GM12865 (cell line): ENCODE measurements at regions not wholly inside any gene's neighbourhood (a gene's known extent, or its start where the extent isn't known, plus 50 kb on each side); places are given as distances from the start of the nearest gene placed in this dataset.
"Not testable (repeated sequence)": the region's sequence is repeated elsewhere in the genome, so short reads cannot be mapped to it uniquely, and the experiment has no call there.

Source experiments
- DNase-seq: peaks from one replicate; pipeline ENCODE4 v3.0.0; 2010; ENCODE audit warnings: low read depth
- H3K4me3 ChIP-seq: 2 replicates; pipeline ENCODE4 v1.5.1; 2011; ENCODE audit warnings: mild to moderate bottlenecking, low read depth, low read length, control low read depth
- TF ChIP-seq, protein P1 (sequence below): IDR thresholded peaks from 2 replicates; pipeline ENCODE4 v1.5.1; 2011; ENCODE audit warnings: low read length, control low read depth, low read depth, inconsistent platforms; ENCODE audit not compliant: insufficient read depth; ENCODE audit errors: missing control alignments

DNA sequence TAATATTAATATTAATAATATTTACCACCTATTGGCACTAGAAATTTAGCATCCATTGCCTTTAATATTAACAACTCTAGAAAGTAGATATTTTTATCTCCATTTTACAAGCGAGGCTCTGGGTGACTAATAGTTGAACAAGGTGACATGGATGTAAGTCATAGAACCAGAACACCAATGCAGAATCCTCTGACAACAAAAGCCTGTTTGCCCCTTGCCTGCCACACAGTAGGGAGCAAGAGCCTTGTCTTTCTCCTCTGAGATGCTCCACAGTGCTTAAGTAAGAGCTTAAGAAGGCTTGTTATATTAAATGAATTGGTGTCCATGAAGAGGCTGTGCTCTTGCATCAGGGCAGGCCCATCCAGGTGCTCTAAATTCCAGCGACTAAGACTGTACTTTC is 51.2 kb upstream of the LBX1 start:
- DNase-seq = no peak
- H3K4me3 ChIP-seq = no peak overlapping the region
- TF ChIP-seq, protein P1, sequence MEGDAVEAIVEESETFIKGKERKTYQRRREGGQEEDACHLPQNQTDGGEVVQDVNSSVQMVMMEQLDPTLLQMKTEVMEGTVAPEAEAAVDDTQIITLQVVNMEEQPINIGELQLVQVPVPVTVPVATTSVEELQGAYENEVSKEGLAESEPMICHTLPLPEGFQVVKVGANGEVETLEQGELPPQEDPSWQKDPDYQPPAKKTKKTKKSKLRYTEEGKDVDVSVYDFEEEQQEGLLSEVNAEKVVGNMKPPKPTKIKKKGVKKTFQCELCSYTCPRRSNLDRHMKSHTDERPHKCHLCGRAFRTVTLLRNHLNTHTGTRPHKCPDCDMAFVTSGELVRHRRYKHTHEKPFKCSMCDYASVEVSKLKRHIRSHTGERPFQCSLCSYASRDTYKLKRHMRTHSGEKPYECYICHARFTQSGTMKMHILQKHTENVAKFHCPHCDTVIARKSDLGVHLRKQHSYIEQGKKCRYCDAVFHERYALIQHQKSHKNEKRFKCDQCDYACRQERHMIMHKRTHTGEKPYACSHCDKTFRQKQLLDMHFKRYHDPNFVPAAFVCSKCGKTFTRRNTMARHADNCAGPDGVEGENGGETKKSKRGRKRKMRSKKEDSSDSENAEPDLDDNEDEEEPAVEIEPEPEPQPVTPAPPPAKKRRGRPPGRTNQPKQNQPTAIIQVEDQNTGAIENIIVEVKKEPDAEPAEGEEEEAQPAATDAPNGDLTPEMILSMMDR = no peak

DNA sequence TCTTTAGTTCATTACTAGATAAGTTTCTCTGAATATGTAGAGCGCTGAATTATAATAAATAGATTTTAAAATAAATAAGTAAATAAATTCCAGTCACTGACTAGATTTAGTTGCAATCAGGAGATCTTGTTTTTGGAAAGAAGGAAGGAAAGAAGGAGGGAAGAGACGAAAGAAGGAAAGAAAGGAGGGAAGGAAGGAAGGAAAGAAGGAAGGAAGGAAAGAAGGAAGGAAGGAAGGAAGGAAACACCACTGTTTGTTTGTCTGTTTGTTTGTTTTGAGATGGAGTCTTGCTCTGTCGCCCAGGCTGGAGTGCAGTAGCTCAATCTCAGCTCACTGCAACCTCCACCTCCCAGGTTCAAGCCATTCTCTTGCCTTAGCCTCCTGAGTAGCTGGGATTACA is 51.7 kb upstream of the LBX1 start:
- not testable (repeated sequence) for H3K4me3 ChIP-seq, DNase-seq

DNA sequence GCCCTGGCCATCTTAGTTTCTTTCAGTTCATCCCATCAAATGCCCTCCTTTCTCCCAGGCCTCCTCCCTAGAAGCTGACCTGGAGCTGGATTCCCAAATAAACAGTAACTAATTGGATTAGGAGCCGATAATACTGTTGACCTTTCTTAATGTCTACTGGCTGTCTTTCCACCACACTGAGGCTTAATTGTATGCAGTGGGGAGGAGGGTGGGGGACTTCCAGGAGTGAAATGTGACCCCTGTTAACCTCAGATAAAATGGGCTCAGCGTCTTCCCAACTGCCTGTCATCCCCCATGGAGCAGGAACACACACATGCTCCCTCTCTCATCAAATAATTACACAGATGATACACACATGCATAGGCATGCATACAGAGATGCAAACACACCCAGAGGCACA is 53.7 kb upstream of the LBX1 start:
- no peak for DNase-seq
- TF ChIP-seq, protein P1 = no peak
- H3K4me3 ChIP-seq = no peak overlapping the region

DNA sequence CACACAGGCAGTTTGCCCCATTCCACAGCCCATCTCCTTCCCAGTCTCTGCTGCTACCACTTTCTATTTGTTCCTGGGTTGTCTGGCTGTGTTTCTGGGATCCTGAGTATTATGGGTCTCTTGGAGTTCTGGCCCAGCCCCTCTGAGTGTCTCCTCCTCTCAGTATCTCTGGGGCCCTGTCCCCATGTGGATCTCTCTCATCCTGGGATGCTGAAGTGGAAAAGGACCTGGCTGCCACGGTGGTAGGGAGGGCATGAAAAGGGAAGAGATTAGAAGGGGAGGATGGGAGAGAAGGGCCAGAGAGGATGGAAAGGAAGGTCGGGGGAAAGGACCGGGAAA is 54.5 kb upstream of the LBX1 start:
- no peak overlapping the region for H3K4me3 ChIP-seq
- no peak for DNase-seq
- TF ChIP-seq, protein P1 = no peak

DNA sequence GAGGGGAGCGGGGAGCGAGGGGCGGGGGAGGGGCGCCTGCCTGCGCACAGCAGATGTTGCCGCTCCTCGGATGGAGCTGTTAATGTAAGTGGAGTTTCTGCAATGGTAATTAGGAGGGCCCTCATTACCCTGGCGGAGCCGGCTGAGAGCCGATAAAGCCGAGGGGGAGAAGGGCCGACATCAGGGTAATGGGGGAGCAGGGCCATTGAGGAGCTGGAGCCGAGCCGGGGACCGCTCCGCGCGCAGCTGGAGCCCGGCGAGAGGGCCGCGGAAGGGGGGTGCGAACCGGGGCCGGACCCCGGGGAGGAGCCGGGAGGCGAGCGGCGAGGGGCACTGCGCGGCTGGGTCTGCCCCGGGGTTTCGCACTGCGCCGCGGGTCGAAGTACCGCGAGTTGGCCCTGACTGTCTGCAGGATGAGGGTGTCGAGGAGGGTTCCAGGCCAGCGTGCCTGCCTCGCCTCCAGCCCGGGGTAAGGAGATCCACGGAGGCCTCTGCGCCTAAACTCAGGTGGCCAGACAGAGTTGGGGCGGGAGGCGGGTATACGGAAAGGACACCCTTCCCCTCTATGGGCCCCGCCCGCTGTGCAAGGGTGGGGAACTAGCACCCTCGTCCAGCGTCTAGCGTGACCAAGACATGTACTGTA is 55.0 kb upstream of the LBX1 start:
- no peak overlapping the region for H3K4me3 ChIP-seq
- TF ChIP-seq, protein P1 = no peak
- DNase-seq = no peak

DNA sequence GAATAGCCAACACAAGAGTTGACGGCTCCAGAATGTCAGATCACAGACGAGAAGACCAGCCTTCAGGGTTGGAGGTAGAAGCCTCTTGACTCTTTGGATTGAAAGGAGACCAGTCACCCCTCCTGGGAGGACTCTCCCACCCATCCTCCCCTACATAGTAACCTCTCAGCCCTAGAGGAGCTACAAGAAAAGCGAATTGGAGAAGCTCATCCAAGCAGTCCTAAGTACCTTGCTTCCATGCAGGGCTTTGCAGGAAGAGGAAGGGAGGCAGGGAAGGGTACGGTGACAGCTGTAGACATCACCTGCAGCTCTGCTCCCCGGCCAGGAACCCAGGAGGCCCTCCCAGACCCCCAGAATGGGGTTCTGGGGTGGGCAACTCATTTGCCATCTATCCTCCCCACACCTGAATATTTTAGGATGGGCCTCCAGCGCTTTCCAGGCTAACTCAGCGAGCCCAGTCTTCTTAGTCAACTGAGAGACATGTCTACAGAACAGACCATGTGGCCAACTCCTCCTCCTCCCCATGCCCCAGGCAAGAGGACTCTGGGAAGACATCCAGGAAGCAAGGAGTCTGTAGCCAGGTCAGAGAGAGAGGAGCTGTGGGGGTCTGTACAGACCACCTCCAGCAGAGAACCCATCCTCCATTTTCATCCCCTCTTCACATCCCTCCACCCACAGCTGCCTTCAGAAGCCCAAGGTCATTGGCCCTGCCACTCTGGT is 55.6 kb upstream of the LBX1 start:
- no peak overlapping the region for H3K4me3 ChIP-seq
- TF ChIP-seq, protein P1 = no peak
- DNase-seq = no peak

DNA sequence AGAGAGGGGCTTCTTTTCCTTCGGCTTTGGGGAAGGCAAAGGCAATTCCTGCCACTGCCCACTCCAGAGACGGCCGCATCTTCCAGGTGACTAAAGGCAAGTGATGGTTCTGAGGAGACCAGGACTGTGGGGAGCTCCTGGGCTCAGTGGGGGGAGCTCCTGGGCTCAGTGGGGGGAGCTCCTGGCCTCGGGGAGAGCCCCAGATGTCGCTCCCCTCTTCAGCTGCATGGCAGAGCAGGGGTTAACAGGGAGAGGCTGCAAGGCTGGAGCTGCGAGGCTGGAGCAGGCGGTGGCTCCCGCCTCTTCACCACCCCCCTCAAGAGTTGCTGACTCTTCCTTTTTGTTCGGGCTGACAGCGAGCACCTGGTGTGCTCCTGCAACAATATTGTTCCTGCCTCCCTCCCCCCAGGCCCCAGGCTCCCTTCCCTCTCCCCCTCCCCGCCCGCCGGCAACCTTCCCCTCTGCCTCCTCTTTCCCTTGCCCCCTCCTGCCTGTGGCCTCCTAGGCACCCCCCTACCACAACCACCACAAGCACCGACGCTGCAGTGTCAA is 56.3 kb upstream of the LBX1 start:
- DNase-seq = no peak
- no peak overlapping the region for H3K4me3 ChIP-seq
- TF ChIP-seq, protein P1 = no peak
